HG03520 (cell line): ENCODE measurements at regions not wholly inside any gene's neighbourhood (a gene's known extent, or its start where the extent isn't known, plus 50 kb on each side); places are given as distances from the start of the nearest gene placed in this dataset.

Source experiments
- ATAC-seq: cut with Tn5 transposase; IDR thresholded peaks from one replicate; pipeline ENCODE4 v1.9.1; 2021; ENCODE audit warnings: mild to moderate bottlenecking, moderate library complexity; ENCODE audit not compliant: unreplicated experiment

DNA sequence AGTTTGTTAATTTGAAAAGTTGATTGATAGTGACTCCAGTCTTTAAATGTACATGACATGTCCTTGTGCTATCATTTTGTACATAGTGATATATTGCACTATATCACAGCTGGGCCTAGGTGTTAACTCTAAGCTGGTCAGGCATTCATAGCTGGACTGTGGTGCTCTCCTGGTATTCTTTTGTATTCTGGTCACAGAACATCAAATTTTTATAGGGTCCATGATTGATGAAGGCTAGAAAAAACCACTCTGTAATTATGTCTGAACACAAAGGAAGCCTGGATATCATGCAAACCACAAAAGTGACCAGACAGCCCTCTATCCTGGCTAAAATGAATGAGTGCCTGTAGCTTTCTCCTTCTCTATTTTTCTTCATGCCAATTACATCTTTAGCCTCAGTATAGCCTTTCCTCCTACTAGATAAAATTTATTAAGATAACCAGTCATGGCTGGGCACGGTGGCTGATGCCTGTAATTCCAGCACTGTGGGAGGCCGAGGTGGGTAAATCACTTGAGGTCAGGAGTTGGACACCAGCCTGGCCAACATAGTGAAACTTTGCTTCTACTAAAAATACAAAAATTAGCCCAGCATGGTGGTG lies 134.9 kb upstream of the B3GALT2 start:
- no peak for ATAC-seq

DNA sequence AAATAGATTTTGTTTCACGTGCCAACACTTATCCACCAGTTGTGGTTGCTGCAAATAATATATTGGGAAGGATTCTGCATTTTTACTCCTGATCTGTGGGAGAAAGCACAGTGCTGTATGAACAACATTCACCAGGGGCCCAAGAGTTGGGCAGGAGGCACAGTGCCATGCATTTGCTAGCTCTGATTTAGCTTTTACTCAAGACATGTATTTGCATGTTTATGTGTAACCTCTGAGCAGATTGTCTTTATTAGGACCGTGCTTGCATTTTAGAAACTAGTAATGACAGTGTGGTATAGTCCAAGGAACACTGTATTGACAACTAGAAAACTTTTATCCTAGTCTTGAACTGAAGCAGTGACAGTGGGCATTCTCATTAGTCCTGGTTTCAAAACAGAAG lies 133.9 kb upstream of the B3GALT2 start:
- ATAC-seq = no peak

DNA sequence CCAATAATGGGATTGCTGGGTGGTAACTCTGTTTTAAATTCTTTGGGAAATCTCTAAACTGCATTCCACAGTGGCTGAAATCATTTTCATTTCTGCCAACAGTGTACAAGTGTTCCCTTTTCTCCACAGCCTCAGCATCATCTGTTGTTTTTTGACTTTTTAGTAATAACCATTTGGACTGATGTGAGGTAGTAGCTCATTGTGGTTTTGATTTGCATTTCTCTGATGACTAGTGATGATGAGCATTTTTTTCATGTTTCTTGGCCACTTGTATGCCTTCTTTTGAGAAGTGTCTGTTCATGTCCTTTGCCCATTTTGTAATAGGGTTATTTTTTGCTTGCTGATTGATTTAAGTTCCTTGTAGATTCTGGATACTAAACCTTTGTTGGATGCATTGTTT lies 131.9 kb upstream of the B3GALT2 start:
- ATAC-seq = no peak

DNA sequence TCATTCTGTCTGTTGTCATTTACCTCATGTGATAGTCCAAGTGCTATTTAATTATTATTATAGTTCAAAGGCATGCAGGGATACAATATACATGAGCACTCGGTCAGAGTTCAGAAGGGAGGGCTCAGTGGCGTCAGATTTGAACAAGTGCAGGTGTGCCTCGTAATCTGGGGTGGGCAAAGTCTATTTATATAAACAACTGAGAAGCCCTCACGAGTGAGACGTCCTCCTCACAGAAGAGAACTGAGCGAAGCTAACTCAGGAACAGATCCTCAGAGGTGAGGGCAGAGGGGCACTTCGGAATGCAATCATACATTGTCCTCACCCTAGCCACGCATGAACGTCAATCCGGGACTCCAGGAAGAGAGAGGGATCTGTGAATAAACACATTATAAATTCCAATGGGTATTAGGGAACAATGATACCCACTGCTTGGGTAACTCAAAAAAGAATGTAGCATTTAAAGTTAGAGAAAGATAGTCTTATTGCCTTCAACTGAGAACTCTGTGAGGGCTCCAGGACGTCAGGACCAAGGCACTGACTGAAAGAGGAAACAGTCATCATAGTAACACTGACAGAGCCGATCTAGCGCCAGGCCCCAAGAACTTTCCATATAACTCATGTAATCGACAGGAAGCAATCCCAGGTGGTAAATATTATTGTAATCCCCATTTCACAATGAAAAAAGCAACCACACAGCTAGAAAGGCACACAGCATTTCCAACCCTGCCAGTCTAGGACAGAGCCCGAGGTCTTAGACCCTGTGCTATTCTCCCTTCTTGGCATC lies 127.1 kb upstream of the B3GALT2 start:
- ATAC-seq = no peak

DNA sequence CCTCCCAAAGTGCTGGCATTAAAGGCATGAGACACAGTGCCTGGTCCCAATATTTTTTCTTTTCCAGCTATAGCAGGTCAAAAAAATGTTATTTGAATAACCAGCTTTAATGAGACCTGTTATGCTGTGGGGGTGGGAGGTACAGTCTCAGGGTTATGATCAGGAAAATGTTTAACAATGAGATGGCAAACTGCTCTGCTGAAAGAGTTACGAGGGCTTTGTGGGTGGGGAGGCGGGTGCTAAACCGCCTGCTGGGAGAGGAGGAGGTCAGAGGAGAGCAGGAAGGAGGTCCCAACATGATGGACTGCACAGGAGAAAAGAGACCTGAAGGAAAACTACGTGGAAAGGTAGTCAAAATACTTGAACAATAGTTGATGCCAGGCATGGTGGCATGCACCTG lies 126.0 kb upstream of the B3GALT2 start:
- no peak for ATAC-seq

DNA sequence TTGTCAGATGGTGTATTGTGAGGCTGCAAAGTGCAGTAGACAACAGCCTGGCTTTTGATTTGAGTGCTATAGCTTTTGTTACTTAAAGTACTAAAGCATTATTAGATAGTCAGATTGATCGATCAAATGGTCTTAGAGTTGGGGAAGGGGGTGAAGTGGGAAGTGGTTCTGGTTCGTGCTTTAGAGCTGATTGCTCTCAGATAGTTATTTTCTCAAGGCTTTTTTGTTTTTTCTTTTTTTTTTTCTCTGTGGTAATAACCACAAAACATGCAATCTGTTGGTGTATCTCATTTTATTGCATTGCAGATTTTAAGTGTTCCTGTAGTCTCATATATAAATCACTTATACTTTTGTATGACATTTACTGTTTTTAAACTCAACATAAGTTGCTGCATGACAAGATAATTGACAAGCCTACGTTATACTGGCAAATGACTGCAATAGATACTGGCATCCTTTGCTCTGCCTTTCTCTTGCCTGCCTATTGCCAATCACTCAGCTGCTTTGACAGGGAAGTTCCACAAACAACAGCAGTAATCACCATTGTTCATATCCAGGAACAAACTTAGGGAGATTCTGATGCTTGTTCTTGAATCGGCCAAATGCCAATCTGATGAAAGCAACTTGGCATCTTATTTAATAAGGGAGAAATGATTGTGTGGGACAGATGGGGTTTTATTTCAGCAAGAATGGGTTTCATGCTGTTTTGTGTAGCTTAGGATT lies 125.0 kb upstream of the B3GALT2 start:
- ATAC-seq = no peak

DNA sequence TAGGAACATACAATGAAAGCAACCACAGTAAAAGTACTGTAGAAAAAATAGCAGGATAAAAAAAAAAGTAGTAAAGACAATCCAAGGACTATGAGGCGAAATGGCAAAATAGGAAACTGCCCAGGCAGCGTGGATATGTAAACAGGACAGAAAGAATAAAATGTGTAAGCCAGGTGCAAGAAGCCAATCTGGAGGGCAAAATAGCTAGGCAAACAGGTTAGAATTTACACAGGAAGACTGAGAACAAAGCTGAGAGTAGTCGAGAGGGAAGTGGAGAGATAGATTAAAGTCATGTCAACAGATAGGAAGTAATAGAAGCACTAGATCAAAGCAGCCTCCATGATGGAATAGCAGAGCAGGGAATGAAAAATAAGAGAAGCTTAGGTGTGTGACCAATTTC lies 124.2 kb upstream of the B3GALT2 start:
- no peak for ATAC-seq

DNA sequence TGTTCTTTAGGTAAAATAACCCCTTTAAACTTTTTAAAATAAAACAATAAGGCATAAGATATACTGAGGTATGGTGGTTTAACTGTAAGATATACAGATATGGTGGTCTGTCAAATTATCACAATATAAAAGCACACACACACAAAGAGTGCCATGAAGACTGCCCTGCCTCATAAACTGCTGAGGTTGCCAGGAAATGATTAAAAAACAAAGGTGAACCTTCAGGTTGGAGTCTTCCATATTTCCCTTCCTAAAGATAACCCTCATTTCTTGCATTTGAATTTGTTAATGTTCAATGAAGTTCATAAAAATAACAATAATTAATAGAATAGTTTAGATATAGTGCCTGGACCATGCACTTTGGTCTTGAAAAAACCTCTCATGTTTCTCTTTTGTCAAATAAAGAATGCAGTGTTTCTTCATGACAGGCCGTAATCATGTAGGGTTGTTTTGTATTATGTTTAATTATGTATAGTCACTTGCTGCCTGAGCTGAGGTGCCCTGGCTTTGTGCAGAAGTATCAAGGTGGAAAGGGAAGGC lies 123.6 kb upstream of the B3GALT2 start:
- no peak for ATAC-seq

DNA sequence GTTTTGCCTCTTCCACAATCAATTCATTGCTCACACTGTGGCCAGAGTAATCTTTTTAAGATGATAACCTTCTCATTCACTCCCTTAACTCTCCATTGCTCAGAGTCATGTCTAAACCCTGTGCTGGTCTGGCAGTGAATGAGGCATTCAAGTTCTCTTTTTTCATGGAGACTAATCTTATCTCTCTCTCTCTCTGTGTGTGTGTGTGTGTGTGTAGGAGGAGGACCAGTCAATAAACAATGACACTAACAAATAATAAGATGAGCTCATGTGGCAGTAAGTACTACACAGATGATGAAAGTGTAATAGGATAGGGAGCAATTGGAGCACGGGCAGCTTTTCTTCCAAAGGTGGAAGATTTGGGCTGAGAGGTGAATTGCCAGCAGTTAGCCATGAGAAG lies 122.0 kb upstream of the B3GALT2 start:
- no peak for ATAC-seq

DNA sequence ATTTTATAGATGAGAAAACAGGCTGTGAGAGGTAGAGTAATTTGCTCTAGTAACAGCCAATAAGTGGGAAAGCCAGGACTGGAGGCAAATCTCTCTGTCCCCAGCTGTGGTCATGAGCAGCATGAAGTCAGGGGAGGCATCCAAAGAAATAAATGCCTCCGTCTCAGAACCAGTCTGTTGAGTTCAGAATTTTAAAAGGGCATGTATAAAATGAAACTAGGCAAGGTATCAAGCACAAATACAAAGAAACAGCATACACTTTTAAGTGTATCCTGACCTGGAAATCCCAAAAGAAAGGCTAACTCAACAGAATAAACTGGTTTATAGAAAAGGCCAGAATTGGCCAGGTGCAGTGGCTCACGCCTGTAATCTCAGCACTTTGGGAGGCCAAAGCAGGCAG lies 120.0 kb upstream of the B3GALT2 start:
- no peak for ATAC-seq
